Calu3 (cell line): ENCODE measurements at regions not wholly inside any gene's neighbourhood (a gene's known extent, or its start where the extent isn't known, plus 50 kb on each side); places are given as distances from the start of the nearest gene placed in this dataset.

Source experiments
- BruUV-seq: library from RNA; stranded (reverse); fragments of 400-500 nt; replicated peaks from 2 replicates; lab custom pipeline; 2021; lab: Mats Ljungman, UMichigan
- CTCF ChIA-PET: fragments of 300-600 bp; sonication (Branson Sonifier 250); formaldehyde crosslinking; loops from one replicate; lab custom pipeline; 2022; ENCODE audit warnings: antibody characterized with exemption; lab: Charles Lee
- DNase-seq: peaks from one replicate; pipeline ENCODE4 v3.0.0; 2022
- H3K27ac Mint-ChIP-seq: one replicate; pipeline ENCODE4 v1.8.0; 2022; ENCODE audit warnings: mixed read lengths; ENCODE audit not compliant: unreplicated experiment
- H3K27me3 Mint-ChIP-seq: one replicate; pipeline ENCODE4 v1.8.0; 2022; ENCODE audit warnings: mixed read lengths; ENCODE audit not compliant: unreplicated experiment
- H3K36me3 Mint-ChIP-seq: one replicate; pipeline ENCODE4 v1.8.0; 2022; ENCODE audit warnings: mild to moderate bottlenecking, moderate library complexity, mixed read lengths; ENCODE audit not compliant: insufficient read depth, unreplicated experiment
- H3K4me1 Mint-ChIP-seq: one replicate; pipeline ENCODE4 v1.8.0; 2022; ENCODE audit warnings: mild to moderate bottlenecking, low read depth, mixed read lengths; ENCODE audit not compliant: unreplicated experiment
- H3K4me3 Mint-ChIP-seq: one replicate; pipeline ENCODE4 v1.8.0; 2022; ENCODE audit warnings: mild to moderate bottlenecking, low read depth, moderate library complexity, mixed read lengths; ENCODE audit not compliant: unreplicated experiment
- H3K9me3 Mint-ChIP-seq: one replicate; pipeline ENCODE4 v1.8.0; 2022; ENCODE audit warnings: low read depth, mixed read lengths; ENCODE audit not compliant: unreplicated experiment
- CTCF ChIP-seq: fragments of 200-600 bp; IDR thresholded peaks from one replicate; pipeline ENCODE4 v1.8.0; 2022; ENCODE audit warnings: antibody characterized with exemption; ENCODE audit not compliant: unreplicated experiment
- intact Hi-C: fragments of 100-400 bp; cut with micrococcal nuclease; formaldehyde crosslinking; loops from one replicate; pipeline ENCODE4 v1.10.0; 2022; ENCODE audit not compliant: unreplicated experiment

DNA sequence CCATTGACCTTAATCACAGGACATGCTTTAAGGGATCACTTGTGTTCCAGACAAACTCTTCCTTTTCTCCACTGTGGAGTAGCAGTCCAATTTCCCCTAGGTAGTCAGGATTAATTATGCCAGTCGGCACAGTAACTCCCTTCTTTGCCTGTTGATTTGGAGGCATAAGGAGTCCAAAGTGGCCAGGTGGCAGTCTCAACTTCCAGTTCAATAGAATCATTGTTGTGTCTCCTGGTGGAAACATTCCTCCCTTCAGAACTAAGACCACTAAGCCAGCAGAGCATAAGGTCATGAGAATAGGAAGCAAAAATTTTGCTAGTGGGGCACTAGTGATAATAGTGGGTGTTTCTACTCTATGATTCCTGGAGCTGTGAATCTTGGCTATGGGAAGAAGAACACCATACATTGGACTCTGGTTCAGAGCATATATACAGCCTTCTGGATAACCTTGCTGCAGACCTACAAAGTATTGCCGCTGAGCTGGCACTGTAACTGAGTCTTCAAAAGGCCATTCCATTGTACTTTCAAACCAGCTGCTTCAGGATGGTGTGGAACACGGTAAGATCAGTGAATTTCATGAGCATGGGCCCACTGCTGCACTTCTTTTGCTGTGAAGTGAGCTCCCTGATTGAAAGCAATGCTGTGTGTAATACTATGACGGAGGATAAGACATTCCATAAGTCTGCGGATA, 147.3 kb upstream of the MAX start:
- Mint-ChIP-seq H3K27ac (no peak overlapping the region), H3K27me3 (no peaks in the 10 kb centered on the region), H3K4me3 (no peak overlapping the region), H3K9me3 (peaks cover 5% of the 10 kb centered on the region), H3K36me3 (peaks cover 5% of the 10 kb centered on the region), H3K4me1 (peaks cover 15% of the 10 kb centered on the region)
- DNase-seq, result no peak
- CTCF ChIA-PET, result no interaction called here
- TF ChIP-seq CTCF, result no peak
- BruUV-seq, result no TSS peak
- intact Hi-C loops, result no loop called here

DNA sequence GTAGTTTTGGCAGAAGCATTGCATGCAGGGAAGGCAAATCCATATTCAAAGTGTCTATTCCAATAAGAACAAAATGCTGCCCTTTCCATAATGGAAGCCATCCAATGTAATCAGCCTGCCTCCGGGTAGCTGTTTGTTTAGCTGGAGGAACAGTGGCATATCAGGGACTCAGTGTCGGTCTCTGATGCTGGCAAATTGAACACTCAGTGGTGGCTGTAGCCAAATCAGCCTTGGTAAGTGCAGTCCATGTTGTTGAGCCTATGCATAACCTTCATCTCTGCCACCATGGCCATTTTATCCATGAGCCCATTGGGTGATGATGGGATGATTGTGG, 147.8 kb upstream of the MAX start:
- BruUV-seq, result no TSS peak
- CTCF ChIA-PET, result no interaction called here

DNA sequence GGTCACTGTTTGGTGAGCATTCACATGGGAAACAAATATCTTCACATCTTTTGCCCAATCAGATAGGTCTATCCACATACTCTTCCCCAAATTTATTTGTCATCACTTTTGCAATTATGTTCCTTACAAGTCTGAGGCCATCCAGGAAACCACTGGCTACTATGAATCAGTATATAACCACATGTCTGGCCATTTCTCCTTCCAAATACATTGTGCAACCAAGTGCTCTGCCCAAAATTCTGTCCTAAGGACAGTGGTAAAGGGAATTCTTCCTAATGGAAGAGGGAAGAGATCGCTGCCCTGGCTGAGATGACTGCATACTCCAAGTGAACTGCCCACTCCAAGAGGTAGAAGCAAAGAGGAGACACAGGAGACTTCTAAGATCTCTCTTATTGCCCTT, 148.9 kb upstream of the MAX start:
- Mint-ChIP-seq H3K36me3 (peaks cover 21% of the 10 kb centered on the region), H3K4me3 (no peak overlapping the region), H3K27ac (no peak overlapping the region), H3K4me1 (peaks cover 31% of the 10 kb centered on the region), H3K27me3 (no peaks in the 10 kb centered on the region), H3K9me3 (peaks cover 5% of the 10 kb centered on the region)
- intact Hi-C loops, result no loop called here
- no peak for TF ChIP-seq CTCF
- DNase-seq, result no peak
- no TSS peak for BruUV-seq
- CTCF ChIA-PET, result no interaction called here

More for the DNA sequence above, 147.8 kb upstream of the MAX start:
- intact Hi-C loops, result no loop called here
- Mint-ChIP-seq H3K27me3 (no peaks in the 10 kb centered on the region), H3K9me3 (peaks cover 5% of the 10 kb centered on the region), H3K4me1 (peaks cover 20% of the 10 kb centered on the region), H3K27ac (no peak overlapping the region), H3K4me3 (no peak overlapping the region), H3K36me3 (peaks cover 10% of the 10 kb centered on the region)
- no peak for DNase-seq
- TF ChIP-seq CTCF, result no peak

GRCh38 chr14:65252482-65253255, 150.4 kb upstream of the MAX start:
- H3K27me3 Mint-ChIP-seq, result no peaks in the 10 kb centered on the region
- no peak overlapping the region for H3K27ac Mint-ChIP-seq
- H3K9me3 Mint-ChIP-seq, result peaks cover 5% of the 10 kb centered on the region
- H3K36me3 Mint-ChIP-seq, result peaks cover 28% of the 10 kb centered on the region
- peaks cover 42% of the 10 kb centered on the region for H3K4me1 Mint-ChIP-seq
- CTCF ChIA-PET, result no interaction called here
- no peak for DNase-seq
- TF ChIP-seq CTCF, result no peak
- no peak overlapping the region for H3K4me3 Mint-ChIP-seq
- intact Hi-C loops, result no loop called here
- no TSS peak for BruUV-seq
